ENCODE measurements at regions not wholly inside any gene's neighbourhood (a gene's known extent, or its start where the extent isn't known, plus 50 kb on each side); places are given as distances from the start of the nearest gene placed in this dataset.

DNA sequence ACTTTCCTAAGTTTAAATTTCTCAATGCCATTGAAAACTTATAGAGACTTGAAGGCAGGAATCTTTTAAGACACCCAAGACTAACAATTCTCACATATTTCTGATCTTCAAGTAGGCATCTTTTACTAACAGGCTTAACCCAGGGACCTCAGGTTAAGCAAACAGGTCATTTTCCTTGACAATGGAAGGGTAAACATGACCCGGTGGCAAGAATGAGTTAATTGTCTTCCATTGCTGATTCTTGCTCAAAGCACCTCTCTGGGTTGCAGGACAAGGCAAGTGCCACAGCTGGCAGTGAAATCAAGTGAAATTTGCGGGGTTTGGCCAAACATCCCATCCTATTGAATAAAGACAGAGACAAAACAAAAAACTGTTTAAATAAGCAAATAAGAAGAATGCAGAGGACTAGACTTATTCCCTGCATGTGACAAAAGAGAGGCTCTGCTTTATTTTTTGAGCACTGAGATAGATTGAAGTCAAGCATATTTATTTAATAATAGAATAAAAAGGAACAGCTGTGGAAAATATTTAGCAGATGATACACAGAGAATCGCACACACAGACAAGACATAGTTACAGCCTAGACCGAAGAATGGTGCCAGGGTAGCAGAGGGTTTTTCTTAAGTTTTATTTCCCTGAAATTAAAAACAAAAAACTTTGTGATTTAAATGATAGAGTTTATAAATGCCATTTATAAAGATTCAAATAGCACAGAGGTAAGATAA is 56.0 kb upstream of the MITF start:
- TF ChIP-seq, protein P1, sequence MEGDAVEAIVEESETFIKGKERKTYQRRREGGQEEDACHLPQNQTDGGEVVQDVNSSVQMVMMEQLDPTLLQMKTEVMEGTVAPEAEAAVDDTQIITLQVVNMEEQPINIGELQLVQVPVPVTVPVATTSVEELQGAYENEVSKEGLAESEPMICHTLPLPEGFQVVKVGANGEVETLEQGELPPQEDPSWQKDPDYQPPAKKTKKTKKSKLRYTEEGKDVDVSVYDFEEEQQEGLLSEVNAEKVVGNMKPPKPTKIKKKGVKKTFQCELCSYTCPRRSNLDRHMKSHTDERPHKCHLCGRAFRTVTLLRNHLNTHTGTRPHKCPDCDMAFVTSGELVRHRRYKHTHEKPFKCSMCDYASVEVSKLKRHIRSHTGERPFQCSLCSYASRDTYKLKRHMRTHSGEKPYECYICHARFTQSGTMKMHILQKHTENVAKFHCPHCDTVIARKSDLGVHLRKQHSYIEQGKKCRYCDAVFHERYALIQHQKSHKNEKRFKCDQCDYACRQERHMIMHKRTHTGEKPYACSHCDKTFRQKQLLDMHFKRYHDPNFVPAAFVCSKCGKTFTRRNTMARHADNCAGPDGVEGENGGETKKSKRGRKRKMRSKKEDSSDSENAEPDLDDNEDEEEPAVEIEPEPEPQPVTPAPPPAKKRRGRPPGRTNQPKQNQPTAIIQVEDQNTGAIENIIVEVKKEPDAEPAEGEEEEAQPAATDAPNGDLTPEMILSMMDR (IDR thresholded peaks at IDR 0.05), result no peak
- no peak for TF ChIP-seq EZH2 (IDR thresholded peaks at IDR 0.05)
- no peak for TF ChIP-seq EZH2phosphoT487 (IDR thresholded peaks at IDR 0.05)

Data from neural progenitor cell (in vitro differentiated cells).